ENCODE measurements at regions not wholly inside any gene's neighbourhood (a gene's known extent, or its start where the extent isn't known, plus 50 kb on each side); places are given as distances from the start of the nearest gene placed in this dataset.
"Not testable (repeated sequence)": the region's sequence is repeated elsewhere in the genome, so short reads cannot be mapped to it uniquely, and the experiment has no call there.

DNA sequence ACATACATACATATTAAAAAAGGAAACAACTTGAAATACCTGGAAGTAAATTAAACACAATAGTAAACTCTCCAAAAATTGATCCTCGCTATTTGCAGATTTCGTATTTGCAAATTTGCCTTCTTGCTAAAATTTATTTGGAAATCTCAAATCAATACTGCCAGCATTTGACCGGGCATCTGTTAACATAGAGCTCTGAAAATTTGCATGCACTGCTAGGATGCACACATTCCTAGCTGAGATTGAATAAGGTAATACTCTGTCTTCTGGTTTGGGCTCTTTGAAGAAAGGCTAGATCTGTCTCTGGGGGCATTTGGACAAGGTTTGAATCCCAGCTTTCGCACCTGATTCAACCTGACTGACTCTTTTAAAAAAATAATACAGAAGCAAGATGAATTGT is 729.1 kb upstream of the MGAT4C start:
- no peak overlapping the region for H2BK12ac ChIP-seq (ENCODE audit: insufficient read length, low read depth, low read length)
- Mint-ChIP-seq H3K27ac (no peak overlapping the region), H3K9me3 (no peaks in the 10 kb centered on the region), H3K4me3 (no peak overlapping the region), H3K4me1 (no peaks in the 10 kb centered on the region), H3K36me3 (ENCODE audit: insufficient read depth in 1 of 3, low read depth in 3 of 3) (no peaks in the 10 kb centered on the region), H3K27me3 (ENCODE audit: low read depth) (no peaks in the 10 kb centered on the region)
- no peaks in the 10 kb centered on the region for H4K20me1 ChIP-seq (ENCODE audit: control insufficient read depth, insufficient read depth, insufficient read length)
- H2BK5ac ChIP-seq (ENCODE audit: insufficient read length, low read length): no peak overlapping the region
- H3K14ac ChIP-seq (ENCODE audit: insufficient read depth, low read length): no peak overlapping the region
- no peak overlapping the region for H3K23ac ChIP-seq (ENCODE audit: insufficient read length, low read depth, low read length)
- DNase-seq: no peak
- H3T11ph ChIP-seq (ENCODE audit: low read length): no peak overlapping the region
- no peak overlapping the region for H3K18ac ChIP-seq (ENCODE audit: insufficient read length, low read depth, low read length)
- no peak overlapping the region for H2AFZ ChIP-seq (ENCODE audit: low read length)
- H2BK120ac ChIP-seq (ENCODE audit: low read depth, low read length, poor library complexity, severe bottlenecking): no peak overlapping the region
- no CpG with 5 or more reads among the region's 4 CpGs for WGBS (ENCODE audit: extremely low coverage, insufficient read length, low lambda C conversion rate)
- H3K4me1 ChIP-seq (ENCODE audit: insufficient read depth, low read length): no peaks in the 10 kb centered on the region
- no peak overlapping the region for H3K56ac ChIP-seq (ENCODE audit: insufficient read length, low read depth, low read length)
- H3K9me3 ChIP-seq (ENCODE audit: control insufficient read depth, low read depth, low read length): no peaks in the 10 kb centered on the region
- TF ChIP-seq, protein P1, sequence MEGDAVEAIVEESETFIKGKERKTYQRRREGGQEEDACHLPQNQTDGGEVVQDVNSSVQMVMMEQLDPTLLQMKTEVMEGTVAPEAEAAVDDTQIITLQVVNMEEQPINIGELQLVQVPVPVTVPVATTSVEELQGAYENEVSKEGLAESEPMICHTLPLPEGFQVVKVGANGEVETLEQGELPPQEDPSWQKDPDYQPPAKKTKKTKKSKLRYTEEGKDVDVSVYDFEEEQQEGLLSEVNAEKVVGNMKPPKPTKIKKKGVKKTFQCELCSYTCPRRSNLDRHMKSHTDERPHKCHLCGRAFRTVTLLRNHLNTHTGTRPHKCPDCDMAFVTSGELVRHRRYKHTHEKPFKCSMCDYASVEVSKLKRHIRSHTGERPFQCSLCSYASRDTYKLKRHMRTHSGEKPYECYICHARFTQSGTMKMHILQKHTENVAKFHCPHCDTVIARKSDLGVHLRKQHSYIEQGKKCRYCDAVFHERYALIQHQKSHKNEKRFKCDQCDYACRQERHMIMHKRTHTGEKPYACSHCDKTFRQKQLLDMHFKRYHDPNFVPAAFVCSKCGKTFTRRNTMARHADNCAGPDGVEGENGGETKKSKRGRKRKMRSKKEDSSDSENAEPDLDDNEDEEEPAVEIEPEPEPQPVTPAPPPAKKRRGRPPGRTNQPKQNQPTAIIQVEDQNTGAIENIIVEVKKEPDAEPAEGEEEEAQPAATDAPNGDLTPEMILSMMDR (conservative IDR thresholded peaks at IDR 0.05): no peak
- no peaks in the 10 kb centered on the region for H3K79me1 ChIP-seq (ENCODE audit: insufficient read depth, low read depth, low read length, poor library complexity, severe bottlenecking)
- no peak overlapping the region for H4K8ac ChIP-seq (replicated peaks; ENCODE audit: insufficient read length, low read depth, low read length)
- H3K79me2 ChIP-seq (ENCODE audit: insufficient read depth, low read length): no peaks in the 10 kb centered on the region
- H4K5ac ChIP-seq (ENCODE audit: insufficient read length, low read depth, low read length): no peak overlapping the region
- H4K91ac ChIP-seq (ENCODE audit: insufficient read length, low read depth, low read length): no peak overlapping the region
- no peak overlapping the region for H2AK5ac ChIP-seq (ENCODE audit: insufficient read length, low read length)
- H3K4ac ChIP-seq (ENCODE audit: low read depth, low read length): no peak overlapping the region
- no peaks in the 10 kb centered on the region for H3K23me2 ChIP-seq (ENCODE audit: insufficient read length, low read depth, low read length, poor library complexity, severe bottlenecking)
- H3K4me2 ChIP-seq (ENCODE audit: insufficient read depth, insufficient read length, low read length): no peak overlapping the region
- no peaks in the 10 kb centered on the region for H3K27me3 ChIP-seq (ENCODE audit: insufficient read depth, low read length)
- H2BK20ac ChIP-seq (ENCODE audit: low read depth, low read length, poor library complexity, severe bottlenecking): no peak overlapping the region
- no peak overlapping the region for H2BK15ac ChIP-seq (ENCODE audit: low read depth, low read length)
- no peak overlapping the region for H3K27ac ChIP-seq (ENCODE audit: insufficient read length, low read depth, low read length)
- no peak overlapping the region for H3K9ac ChIP-seq (ENCODE audit: extremely low read depth, insufficient read length, low read length)

DNA sequence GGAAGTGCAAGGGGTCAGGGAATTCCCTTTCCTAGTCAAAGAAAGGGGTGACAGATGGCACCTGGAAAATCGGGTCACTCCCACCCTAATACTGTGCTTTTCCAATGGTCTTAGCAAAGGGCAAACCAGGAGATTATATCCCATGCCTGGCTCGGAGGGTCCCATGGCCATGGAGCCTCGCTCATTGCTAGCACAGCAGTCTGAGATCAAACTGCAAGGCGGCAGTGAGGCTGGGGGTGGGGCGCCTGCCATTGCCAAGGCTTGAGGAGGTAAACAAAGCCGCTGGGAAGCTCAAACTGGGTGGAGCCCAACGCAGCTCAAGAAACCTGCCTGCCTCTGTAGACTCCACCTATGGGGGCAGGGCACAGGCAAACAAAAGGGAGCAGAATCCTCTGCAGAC is 714.4 kb upstream of the MGAT4C start:
- H4K91ac ChIP-seq (ENCODE audit: insufficient read length, low read depth, low read length); H3K56ac ChIP-seq (ENCODE audit: insufficient read length, low read depth, low read length); H3K4me1 Mint-ChIP-seq; H3K27me3 Mint-ChIP-seq (ENCODE audit: low read depth); H3K79me1 ChIP-seq (ENCODE audit: insufficient read depth, low read depth, low read length, poor library complexity, severe bottlenecking); H2BK12ac ChIP-seq (ENCODE audit: insufficient read length, low read depth, low read length); H4K5ac ChIP-seq (ENCODE audit: insufficient read length, low read depth, low read length); H2BK5ac ChIP-seq (ENCODE audit: insufficient read length, low read length); H3K4me2 ChIP-seq (ENCODE audit: insufficient read depth, insufficient read length, low read length); H3K23ac ChIP-seq (ENCODE audit: insufficient read length, low read depth, low read length); H3K23me2 ChIP-seq (ENCODE audit: insufficient read length, low read depth, low read length, poor library complexity, severe bottlenecking); H2AFZ ChIP-seq (ENCODE audit: low read length); H3K14ac ChIP-seq (ENCODE audit: insufficient read depth, low read length); H2AK5ac ChIP-seq (ENCODE audit: insufficient read length, low read length); H3K4me3 Mint-ChIP-seq; H3K27me3 ChIP-seq (ENCODE audit: insufficient read depth, low read length); H3K4me1 ChIP-seq (ENCODE audit: insufficient read depth, low read length); H3T11ph ChIP-seq (ENCODE audit: low read length); H4K20me1 ChIP-seq (ENCODE audit: control insufficient read depth, insufficient read depth, insufficient read length); H2BK15ac ChIP-seq (ENCODE audit: low read depth, low read length); H3K27ac ChIP-seq (ENCODE audit: insufficient read length, low read depth, low read length); DNase-seq; H3K79me2 ChIP-seq (ENCODE audit: insufficient read depth, low read length); H2BK20ac ChIP-seq (ENCODE audit: low read depth, low read length, poor library complexity, severe bottlenecking); H2BK120ac ChIP-seq (ENCODE audit: low read depth, low read length, poor library complexity, severe bottlenecking); H4K8ac ChIP-seq (replicated peaks; ENCODE audit: insufficient read length, low read depth, low read length); H3K27ac Mint-ChIP-seq; H3K4ac ChIP-seq (ENCODE audit: low read depth, low read length); H3K9ac ChIP-seq (ENCODE audit: extremely low read depth, insufficient read length, low read length); H3K18ac ChIP-seq (ENCODE audit: insufficient read length, low read depth, low read length); H3K9me3 ChIP-seq (ENCODE audit: control insufficient read depth, low read depth, low read length): not testable (repeated sequence)
- H3K36me3 Mint-ChIP-seq (ENCODE audit: insufficient read depth in 1 of 3, low read depth in 3 of 3): peaks cover 8 to 35% (median 21%) of the 10 kb centered on the region in 3 experiments
- H3K9me3 Mint-ChIP-seq: peaks cover 24 to 26% of the 10 kb centered on the region in 2 experiments; a peak in 4 of 5 replicates
- no CpG with 5 or more reads among the region's 7 CpGs for WGBS (ENCODE audit: extremely low coverage, insufficient read length, low lambda C conversion rate)
